H9 (cell line): ENCODE measurements at regions not wholly inside any gene's neighbourhood (a gene's known extent, or its start where the extent isn't known, plus 50 kb on each side); places are given as distances from the start of the nearest gene placed in this dataset.

Experiments
- DNase-seq: peaks from one replicate; pipeline ENCODE4 v3.0.0-alpha.2; 2017
- H2AFZ ChIP-seq: one replicate; pipeline ENCODE4 v1.6.1; 2013; ENCODE audit warnings: mild to moderate bottlenecking, low read length, control low read depth, moderate library complexity
- H2AK5ac ChIP-seq: 2 replicates; pipeline ENCODE4 v1.6.1; 2013; ENCODE audit warnings: low read length, control low read depth, mixed read lengths; ENCODE audit not compliant: insufficient read length
- H2BK120ac ChIP-seq: one replicate; pipeline ENCODE4 v1.6.1; 2013; ENCODE audit warnings: low read depth, mild to moderate bottlenecking, low read length, control low read depth, inconsistent platforms; ENCODE audit not compliant: poor library complexity, severe bottlenecking
- H2BK12ac ChIP-seq: 2 replicates; pipeline ENCODE4 v1.6.1; 2013; ENCODE audit warnings: low read length, control low read depth, mixed read lengths, low read depth; ENCODE audit not compliant: insufficient read length
- H2BK15ac ChIP-seq: 2 replicates; pipeline ENCODE4 v1.6.1; 2013; ENCODE audit warnings: low read depth, low read length, control low read depth
- H2BK20ac ChIP-seq: one replicate; pipeline ENCODE4 v1.6.1; 2013; ENCODE audit warnings: low read depth, mild to moderate bottlenecking, low read length, control low read depth, inconsistent platforms; ENCODE audit not compliant: poor library complexity, severe bottlenecking
- H2BK5ac ChIP-seq: 2 replicates; pipeline ENCODE4 v1.6.1; 2013; ENCODE audit warnings: low read length, control low read depth, mixed read lengths; ENCODE audit not compliant: insufficient read length
- H3K14ac ChIP-seq: 2 replicates; pipeline ENCODE4 v1.6.1; 2013; ENCODE audit warnings: low read length, control low read depth; ENCODE audit not compliant: insufficient read depth
- H3K18ac ChIP-seq: 2 replicates; pipeline ENCODE4 v1.6.1; 2013; ENCODE audit warnings: low read depth, mild to moderate bottlenecking, mixed read lengths, low read length, control low read depth; ENCODE audit not compliant: insufficient read length
- H3K23ac ChIP-seq: 2 replicates; pipeline ENCODE4 v1.6.1; 2013; ENCODE audit warnings: low read length, control low read depth, mixed read lengths, low read depth; ENCODE audit not compliant: insufficient read length
- H3K23me2 ChIP-seq: 2 replicates; pipeline ENCODE4 v1.6.1; 2013; ENCODE audit warnings: low read depth, mild to moderate bottlenecking, mixed read lengths, low read length, control low read depth; ENCODE audit not compliant: insufficient read length, poor library complexity, severe bottlenecking
- H3K27ac ChIP-seq: 2 replicates; pipeline ENCODE4 v1.5.1; 2013; ENCODE audit warnings: low read length, control low read depth, mixed read lengths, low read depth; ENCODE audit not compliant: insufficient read length
- H3K27me3 ChIP-seq: 2 replicates; pipeline ENCODE4 v1.6.1; 2013; ENCODE audit warnings: low read length, control low read depth, inconsistent platforms; ENCODE audit not compliant: insufficient read depth
- H3K4ac ChIP-seq: 2 replicates; pipeline ENCODE4 v1.6.1; 2013; ENCODE audit warnings: low read depth, mild to moderate bottlenecking, control low read depth, inconsistent platforms, low read length, moderate library complexity
- H3K4me1 ChIP-seq: 2 replicates; pipeline ENCODE4 v1.6.1; 2013; ENCODE audit warnings: low read length, control low read depth, inconsistent platforms; ENCODE audit not compliant: insufficient read depth
- H3K4me2 ChIP-seq: 2 replicates; pipeline ENCODE4 v1.6.1; 2013; ENCODE audit warnings: low read length, control low read depth, mixed read lengths; ENCODE audit not compliant: insufficient read length, insufficient read depth
- H3K56ac ChIP-seq: 2 replicates; pipeline ENCODE4 v1.6.1; 2013; ENCODE audit warnings: low read depth, mild to moderate bottlenecking, mixed read lengths, low read length, control low read depth; ENCODE audit not compliant: insufficient read length
- H3K79me1 ChIP-seq: 2 replicates; pipeline ENCODE4 v1.6.1; 2013; ENCODE audit warnings: low read depth, mild to moderate bottlenecking, moderate library complexity, low read length, control low read depth, inconsistent platforms; ENCODE audit not compliant: insufficient read depth, poor library complexity, severe bottlenecking
- H3K79me2 ChIP-seq: 2 replicates; pipeline ENCODE4 v1.6.1; 2013; ENCODE audit warnings: low read length, control low read depth, inconsistent platforms; ENCODE audit not compliant: insufficient read depth
- H3K9ac ChIP-seq: 2 replicates; pipeline ENCODE4 v1.6.1; 2013; ENCODE audit warnings: low read length, control low read depth, mixed read lengths; ENCODE audit not compliant: insufficient read length; ENCODE audit errors: extremely low read depth
- H3K9me3 ChIP-seq: one replicate; pipeline ENCODE4 v1.6.1; 2013; ENCODE audit warnings: low read depth, low read length, inconsistent platforms; ENCODE audit not compliant: control insufficient read depth
- H3T11ph ChIP-seq: one replicate; pipeline ENCODE4 v1.6.1; 2013; ENCODE audit warnings: mild to moderate bottlenecking, low read length, control low read depth, inconsistent platforms
- H4K20me1 ChIP-seq: one replicate; pipeline ENCODE4 v1.6.1; 2013; ENCODE audit not compliant: control insufficient read depth, insufficient read length, insufficient read depth
- H4K5ac ChIP-seq: 2 replicates; pipeline ENCODE4 v1.6.1; 2013; ENCODE audit warnings: low read depth, mild to moderate bottlenecking, mixed read lengths, low read length, control low read depth; ENCODE audit not compliant: insufficient read length
- H4K8ac ChIP-seq: replicated peaks from 2 replicates; pipeline ENCODE4 v1.6.1; 2013; ENCODE audit warnings: low read length, control low read depth, mixed read lengths, low read depth; ENCODE audit not compliant: insufficient read length
- H4K91ac ChIP-seq: 2 replicates; pipeline ENCODE4 v1.6.1; 2013; ENCODE audit warnings: low read depth, mild to moderate bottlenecking, moderate library complexity, mixed read lengths, low read length, control low read depth; ENCODE audit not compliant: insufficient read length
- H3K27ac Mint-ChIP-seq, 3 experiments: 2 replicates in 2 of 3; 3 replicates in 1 of 3; pipeline ENCODE4 v1.8.0; 2020 to 2021; ENCODE audit warnings: mixed read lengths in 3 of 3, mild to moderate bottlenecking in 1 of 3, moderate library complexity in 1 of 3
- H3K27me3 Mint-ChIP-seq: 2 replicates; pipeline ENCODE4 v1.8.0; 2021; ENCODE audit warnings: low read depth, mild to moderate bottlenecking, moderate library complexity, mixed read lengths
- H3K36me3 Mint-ChIP-seq, 3 experiments: 2 replicates in 2 of 3; 3 replicates in 1 of 3; pipeline ENCODE4 v1.8.0; 2020 to 2021; ENCODE audit warnings: low read depth in 3 of 3, mixed read lengths in 3 of 3; ENCODE audit not compliant: insufficient read depth in 1 of 3
- H3K4me1 Mint-ChIP-seq, 2 experiments: 2 replicates each; pipeline ENCODE4 v1.8.0; 2020; ENCODE audit warnings: mixed read lengths in 2 of 2
- H3K4me3 Mint-ChIP-seq, 2 experiments: 2 replicates in 1 of 2; 3 replicates in 1 of 2; pipeline ENCODE4 v1.8.0; 2020 to 2021; ENCODE audit warnings: mild to moderate bottlenecking in 2 of 2, mixed read lengths in 2 of 2, moderate library complexity in 1 of 2
- H3K9me3 Mint-ChIP-seq, 2 experiments: 2 replicates in 1 of 2; 3 replicates in 1 of 2; pipeline ENCODE4 v1.8.0; 2020; ENCODE audit warnings: mild to moderate bottlenecking in 2 of 2, mixed read lengths in 2 of 2, moderate library complexity in 1 of 2
- CTCF ChIP-seq: fragments of 200-600 bp; sonication (generic); conservative IDR thresholded peaks from 3 replicates; pipeline ENCODE4 v1.8.0; 2021; ENCODE audit warnings: antibody characterized with exemption, mild to moderate bottlenecking
- WGBS: extraction: QIAGEN DNeasy Blood & Tissue Kit; methylation state at CpG from one replicate; pipeline ENCODE4 v1.1.7; 2013; ENCODE audit warnings: missing lambda C conversion rate, low lambda C conversion rate, mixed read lengths; ENCODE audit not compliant: insufficient read length; ENCODE audit errors: extremely low coverage; 5-methylcytosine and 5-hydroxymethylcytosine counted together

GRCh38 chr1:218970397-218970990, 203.2 kb upstream of the LYPLAL1 start:
- Histone ChIP-seq H3K9ac (no peak overlapping the region), H3K23me2 (no peaks in the 10 kb centered on the region), H3K79me1 (no peaks in the 10 kb centered on the region), H2BK15ac (no peak overlapping the region), H3K4me2 (no peak overlapping the region), H2AK5ac (no peak overlapping the region), H2BK20ac (no peak overlapping the region), H4K91ac (no peak overlapping the region), H4K5ac (no peak overlapping the region), H3K23ac (no peak overlapping the region), H3T11ph (no peak overlapping the region), H3K14ac (no peak overlapping the region), H4K20me1 (no peaks in the 10 kb centered on the region), H2BK5ac (no peak overlapping the region), H2BK12ac (no peak overlapping the region), H4K8ac (no peak overlapping the region), H3K79me2 (no peaks in the 10 kb centered on the region), H2AFZ (no peak overlapping the region), H3K4me1 (no peaks in the 10 kb centered on the region), H3K4ac (no peak overlapping the region), H2BK120ac (no peak overlapping the region), H3K27ac (no peak overlapping the region), H3K18ac (no peak overlapping the region), H3K27me3 (no peaks in the 10 kb centered on the region), H3K9me3 (no peaks in the 10 kb centered on the region), H3K56ac (no peak overlapping the region)
- WGBS, result no CpG with 5 or more reads among the region's 6 CpGs
- H3K27ac Mint-ChIP-seq, result no peak overlapping the region
- no peak for DNase-seq
- H3K4me1 Mint-ChIP-seq, result no peaks in the 10 kb centered on the region
- peaks cover 15 to 23% of the 10 kb centered on the region in 2 experiments; a peak in 4 of 5 replicates for H3K9me3 Mint-ChIP-seq
- peaks cover 7 to 14% (median 9%) of the 10 kb centered on the region in 3 experiments; a peak in 6 of 7 replicates for H3K36me3 Mint-ChIP-seq
- no peak for TF ChIP-seq CTCF
- H3K27me3 Mint-ChIP-seq, result no peaks in the 10 kb centered on the region
- H3K4me3 Mint-ChIP-seq, result no peak overlapping the region
